Panc1 (cell line): ENCODE measurements at regions not wholly inside any gene's neighbourhood (a gene's known extent, or its start where the extent isn't known, plus 50 kb on each side); places are given as distances from the start of the nearest gene placed in this dataset.

Experiments used
- ATAC-seq: fragments of 200-7000 bp; cut with Tn5 transposase; 2 replicates; pipeline ENCODE4 v1.9.1; 2020; ENCODE audit warnings: mild to moderate bottlenecking, moderate library complexity
- BruUV-seq: library from RNA; stranded (reverse); fragments of 400-500 nt; replicated peaks from 2 replicates; lab custom pipeline; 2021; lab: Mats Ljungman, UMichigan
- CTCF ChIA-PET: fragments of 300-600 bp; sonication (Branson Sonifier 250); formaldehyde crosslinking; loops from one replicate; lab custom pipeline; 2022; ENCODE audit warnings: antibody characterized with exemption; lab: Charles Lee
- POLR2A ChIA-PET: fragments of 300-600 bp; sonication (Branson Sonifier 250); formaldehyde crosslinking; loops from one replicate; lab custom pipeline; 2022; ENCODE audit warnings: antibody characterized with exemption; lab: Charles Lee
- DNase-seq: peaks from one replicate; pipeline ENCODE4 v3.0.0-alpha.2; 2010; ENCODE audit warnings: low read depth, low spot score
- H3K27ac ChIP-seq: 2 replicates; pipeline ENCODE4 v1.5.1; 2011; ENCODE audit warnings: mild to moderate bottlenecking, low read length, inconsistent platforms
- H3K27me3 ChIP-seq: fragments of 200-500 bp; sonication (Bioruptor generic); 2 replicates; pipeline ENCODE4 v1.6.0; 2014; ENCODE audit warnings: low read length, inconsistent platforms; ENCODE audit not compliant: control insufficient read depth, insufficient read depth
- H3K36me3 ChIP-seq: fragments of 200-500 bp; sonication (Bioruptor generic); 2 replicates; pipeline ENCODE4 v1.5.1; 2014; ENCODE audit warnings: inconsistent platforms, mild to moderate bottlenecking, low read length, moderate library complexity; ENCODE audit not compliant: control insufficient read depth, insufficient read depth
- H3K4me1 ChIP-seq: 2 replicates; pipeline ENCODE4 v1.5.1; 2011; ENCODE audit warnings: inconsistent platforms, mild to moderate bottlenecking, low read length, moderate library complexity; ENCODE audit not compliant: control insufficient read depth, insufficient read depth
- H3K4me3 ChIP-seq, 2 experiments: 2 replicates each; pipeline ENCODE4 v1.5.1; 2011 to 2012; ENCODE audit warnings: low read depth in 2 of 2, low read length in 2 of 2, mild to moderate bottlenecking in 2 of 2, inconsistent platforms in 1 of 2, moderate library complexity in 1 of 2
- H3K9me3 ChIP-seq: fragments of 200-500 bp; sonication (Bioruptor generic); 2 replicates; pipeline ENCODE4 v1.5.1; 2014; ENCODE audit warnings: low read depth, mild to moderate bottlenecking, inconsistent platforms, low read length, moderate library complexity; ENCODE audit not compliant: control insufficient read depth, insufficient read depth
- POLR2AphosphoS5 ChIP-seq: IDR thresholded peaks from 2 replicates; pipeline ENCODE4 v1.6.1; 2012; ENCODE audit warnings: mild to moderate bottlenecking, low read depth, low read length, moderate library complexity
- SIN3A ChIP-seq: IDR thresholded peaks from 2 replicates; pipeline ENCODE4 v1.6.1; 2012; ENCODE audit warnings: low read depth, mild to moderate bottlenecking, low read length, moderate library complexity, borderline replicate concordance; ENCODE audit not compliant: insufficient read depth
- TCF7L2 ChIP-seq: IDR thresholded peaks from 2 replicates; pipeline ENCODE4 v1.6.1; 2011; ENCODE audit warnings: mild to moderate bottlenecking, low read depth, low read length, inconsistent platforms
- in situ Hi-C: cut with HindIII; loops from 2 replicates; pipeline ENCODE4 v1.10.0; 2016; ENCODE audit warnings: low sequenced_read_pairs, low pct_unique_long_range_greater_than_20kb
- intact Hi-C: fragments of 100-400 bp; cut with micrococcal nuclease; formaldehyde crosslinking; loops from one replicate; pipeline ENCODE4 v1.10.0; 2022; ENCODE audit not compliant: unreplicated experiment
- TF ChIP-seq, protein P1 (sequence below), 2 experiments: IDR thresholded peaks; 2 replicates each; pipeline ENCODE4 v1.6.1; 2011 to 2012; ENCODE audit warnings: low read depth in 2 of 2, control low read depth in 1 of 2, low read length in 1 of 2, mild to moderate bottlenecking in 1 of 2, moderate library complexity in 1 of 2; ENCODE audit not compliant: insufficient read depth in 1 of 2
- TF ChIP-seq, protein P2 (sequence below): fragments of 450-650 bp; IDR thresholded peaks from 2 replicates; pipeline ENCODE4 v1.5.1; 2017; ENCODE audit warnings: mild to moderate bottlenecking

DNA sequence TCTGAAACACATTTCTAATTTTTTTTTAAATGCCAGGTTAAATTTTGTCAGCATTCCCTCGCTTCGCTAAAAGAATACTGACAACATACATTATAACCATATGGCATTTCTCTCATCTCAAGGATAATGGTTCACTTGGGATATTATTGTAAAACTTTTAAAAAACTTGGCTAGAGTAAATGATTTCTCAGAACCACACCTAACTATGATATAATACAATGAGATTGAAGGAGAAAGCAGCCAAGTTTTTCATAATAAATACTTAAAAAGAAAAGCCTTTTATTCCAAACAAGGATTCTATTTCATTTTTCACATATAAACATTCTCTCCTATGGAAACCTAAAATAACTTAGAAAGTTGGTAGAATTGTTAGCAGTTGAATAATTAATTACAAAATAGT, 413.9 kb downstream of the HGF start:
- POLR2A ChIA-PET = no interaction called here
- no peaks in the 10 kb centered on the region for H3K27me3 ChIP-seq
- TF ChIP-seq, protein P1, sequence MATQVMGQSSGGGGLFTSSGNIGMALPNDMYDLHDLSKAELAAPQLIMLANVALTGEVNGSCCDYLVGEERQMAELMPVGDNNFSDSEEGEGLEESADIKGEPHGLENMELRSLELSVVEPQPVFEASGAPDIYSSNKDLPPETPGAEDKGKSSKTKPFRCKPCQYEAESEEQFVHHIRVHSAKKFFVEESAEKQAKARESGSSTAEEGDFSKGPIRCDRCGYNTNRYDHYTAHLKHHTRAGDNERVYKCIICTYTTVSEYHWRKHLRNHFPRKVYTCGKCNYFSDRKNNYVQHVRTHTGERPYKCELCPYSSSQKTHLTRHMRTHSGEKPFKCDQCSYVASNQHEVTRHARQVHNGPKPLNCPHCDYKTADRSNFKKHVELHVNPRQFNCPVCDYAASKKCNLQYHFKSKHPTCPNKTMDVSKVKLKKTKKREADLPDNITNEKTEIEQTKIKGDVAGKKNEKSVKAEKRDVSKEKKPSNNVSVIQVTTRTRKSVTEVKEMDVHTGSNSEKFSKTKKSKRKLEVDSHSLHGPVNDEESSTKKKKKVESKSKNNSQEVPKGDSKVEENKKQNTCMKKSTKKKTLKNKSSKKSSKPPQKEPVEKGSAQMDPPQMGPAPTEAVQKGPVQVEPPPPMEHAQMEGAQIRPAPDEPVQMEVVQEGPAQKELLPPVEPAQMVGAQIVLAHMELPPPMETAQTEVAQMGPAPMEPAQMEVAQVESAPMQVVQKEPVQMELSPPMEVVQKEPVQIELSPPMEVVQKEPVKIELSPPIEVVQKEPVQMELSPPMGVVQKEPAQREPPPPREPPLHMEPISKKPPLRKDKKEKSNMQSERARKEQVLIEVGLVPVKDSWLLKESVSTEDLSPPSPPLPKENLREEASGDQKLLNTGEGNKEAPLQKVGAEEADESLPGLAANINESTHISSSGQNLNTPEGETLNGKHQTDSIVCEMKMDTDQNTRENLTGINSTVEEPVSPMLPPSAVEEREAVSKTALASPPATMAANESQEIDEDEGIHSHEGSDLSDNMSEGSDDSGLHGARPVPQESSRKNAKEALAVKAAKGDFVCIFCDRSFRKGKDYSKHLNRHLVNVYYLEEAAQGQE (IDR thresholded peaks at IDR 0.05; ENCODE audit: insufficient read depth in 1 of 2, low read depth in 2 of 2, low read length in 1 of 2) = no peak
- TF ChIP-seq, protein P2, sequence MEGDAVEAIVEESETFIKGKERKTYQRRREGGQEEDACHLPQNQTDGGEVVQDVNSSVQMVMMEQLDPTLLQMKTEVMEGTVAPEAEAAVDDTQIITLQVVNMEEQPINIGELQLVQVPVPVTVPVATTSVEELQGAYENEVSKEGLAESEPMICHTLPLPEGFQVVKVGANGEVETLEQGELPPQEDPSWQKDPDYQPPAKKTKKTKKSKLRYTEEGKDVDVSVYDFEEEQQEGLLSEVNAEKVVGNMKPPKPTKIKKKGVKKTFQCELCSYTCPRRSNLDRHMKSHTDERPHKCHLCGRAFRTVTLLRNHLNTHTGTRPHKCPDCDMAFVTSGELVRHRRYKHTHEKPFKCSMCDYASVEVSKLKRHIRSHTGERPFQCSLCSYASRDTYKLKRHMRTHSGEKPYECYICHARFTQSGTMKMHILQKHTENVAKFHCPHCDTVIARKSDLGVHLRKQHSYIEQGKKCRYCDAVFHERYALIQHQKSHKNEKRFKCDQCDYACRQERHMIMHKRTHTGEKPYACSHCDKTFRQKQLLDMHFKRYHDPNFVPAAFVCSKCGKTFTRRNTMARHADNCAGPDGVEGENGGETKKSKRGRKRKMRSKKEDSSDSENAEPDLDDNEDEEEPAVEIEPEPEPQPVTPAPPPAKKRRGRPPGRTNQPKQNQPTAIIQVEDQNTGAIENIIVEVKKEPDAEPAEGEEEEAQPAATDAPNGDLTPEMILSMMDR = no peak
- TF ChIP-seq TCF7L2 (no peak), SIN3A (no peak), POLR2AphosphoS5 (no peak)
- DNase-seq (no peak), ATAC-seq (no peak)
- peaks cover 4% of the 10 kb centered on the region; the same call in 1 of the 2 replicates for H3K9me3 ChIP-seq
- CTCF ChIA-PET = no interaction called here
- no peaks in the 10 kb centered on the region; the same call in 1 of the 2 replicates for H3K4me1 ChIP-seq
- intact Hi-C loops (no loop called here), in situ Hi-C loops (no loop called here)
- no peak overlapping the region for H3K4me3 ChIP-seq
- H3K36me3 ChIP-seq = no peaks in the 10 kb centered on the region
- no peak overlapping the region for H3K27ac ChIP-seq
- BruUV-seq = no TSS peak

DNA sequence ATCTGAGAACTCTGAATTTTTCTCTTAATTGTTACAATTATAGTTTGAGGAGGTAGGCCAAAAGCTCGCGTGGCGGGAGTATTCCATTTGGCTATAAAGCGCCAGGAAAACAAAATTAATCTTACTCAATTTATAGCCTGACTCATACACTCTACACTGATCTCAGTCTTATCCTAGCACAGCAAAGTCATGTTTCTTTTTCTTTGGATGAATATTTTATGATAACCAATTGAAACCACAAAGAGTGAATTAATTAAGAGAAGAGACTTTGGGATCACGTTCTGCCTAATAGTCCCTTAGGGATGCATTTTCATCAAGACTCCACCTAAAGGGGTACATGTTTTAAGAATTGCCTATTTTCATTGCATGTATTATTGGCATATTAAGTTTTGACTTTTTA, 420.8 kb downstream of the HGF start:
- intact Hi-C loops (no loop called here), in situ Hi-C loops (no loop called here)
- DNase-seq = no peak
- Histone ChIP-seq H3K4me1 (no peaks in the 10 kb centered on the region), H3K9me3 (0 out of 2 replicates have a peak, but pooled peaks cover 2% of the 10 kb centered on the region), H3K36me3 (no peaks in the 10 kb centered on the region), H3K27ac (no peak overlapping the region), H3K4me3 (no peak overlapping the region), H3K27me3 (no peaks in the 10 kb centered on the region)
- ChIA-PET CTCF (no interaction called here), POLR2A (no interaction called here)
- TF ChIP-seq SIN3A (no peak), POLR2AphosphoS5 (no peak), TCF7L2 (no peak)
- TF ChIP-seq, protein P1 (IDR thresholded peaks at IDR 0.05; ENCODE audit: insufficient read depth in 1 of 2, low read depth in 2 of 2, low read length in 1 of 2) = no peak
- TF ChIP-seq, protein P2 = no peak
- BruUV-seq = no TSS peak
- ATAC-seq = no peak
